ENCODE measurements at regions not wholly inside any gene's neighbourhood (a gene's known extent, or its start where the extent isn't known, plus 50 kb on each side); places are given as distances from the start of the nearest gene placed in this dataset.

DNA sequence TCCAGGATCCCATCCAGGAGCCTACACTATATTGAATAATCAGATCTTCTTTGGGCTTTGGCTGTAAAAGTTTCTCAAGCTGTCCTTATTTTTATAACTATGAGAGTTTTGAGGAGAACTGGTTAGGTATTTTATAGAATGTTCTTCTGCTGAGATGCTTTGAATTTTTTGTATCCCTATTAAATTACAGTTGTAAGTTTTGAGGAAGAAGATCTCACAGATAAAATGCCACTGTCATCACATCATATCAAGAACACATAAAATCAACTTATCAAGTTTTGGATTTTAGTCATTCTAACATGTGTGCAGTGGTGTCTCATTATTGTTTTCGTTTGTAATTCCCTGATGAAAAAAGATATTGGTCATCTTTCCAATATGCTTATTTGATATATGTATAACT lies 260.2 kb upstream of the COL3A1 start:
- TF ChIP-seq CTCF (IDR thresholded peaks at IDR 0.05), result no peak
- no peak for TF ChIP-seq POLR2A (IDR thresholded peaks at IDR 0.05)
